HEK293 (cell line): ENCODE measurements at regions not wholly inside any gene's neighbourhood (a gene's known extent, or its start where the extent isn't known, plus 50 kb on each side); places are given as distances from the start of the nearest gene placed in this dataset.

Experiments used
- CTCF ChIP-seq: fragments of 450-650 bp; formaldehyde crosslinking; IDR thresholded peaks from 2 replicates; pipeline ENCODE4 v1.5.1; 2016; ENCODE audit warnings: missing biosample characterization, missing genetic modification characterization
- IKZF3 ChIP-seq: fragments of 450-650 bp; IDR thresholded peaks from 2 replicates; pipeline ENCODE4 v1.5.0; 2018; ENCODE audit warnings: missing biosample characterization, mild to moderate bottlenecking, missing genetic modification characterization, moderate library complexity
- PATZ1 ChIP-seq: fragments of 450-650 bp; formaldehyde crosslinking; IDR thresholded peaks from 2 replicates; pipeline ENCODE4 v1.5.1; 2016; ENCODE audit warnings: missing biosample characterization, missing genetic modification characterization
- SALL2 ChIP-seq: fragments of 450-650 bp; formaldehyde crosslinking; IDR thresholded peaks from 2 replicates; pipeline ENCODE4 v1.5.0; 2017; ENCODE audit warnings: missing biosample characterization, mild to moderate bottlenecking, missing genetic modification characterization, borderline replicate concordance
- ZNF214 ChIP-seq: fragments of 450-650 bp; formaldehyde crosslinking; IDR thresholded peaks from 2 replicates; pipeline ENCODE4 v1.5.1; 2017; ENCODE audit warnings: missing biosample characterization, mild to moderate bottlenecking, missing genetic modification characterization, borderline replicate concordance
- ZNF366 ChIP-seq: fragments of 450-650 bp; formaldehyde crosslinking; conservative IDR thresholded peaks from 2 replicates; pipeline ENCODE4 v1.5.1; 2016; ENCODE audit warnings: missing biosample characterization, missing genetic modification characterization
- ZNF544 ChIP-seq: fragments of 450-650 bp; formaldehyde crosslinking; IDR thresholded peaks from 2 replicates; pipeline ENCODE4 v1.5.0; 2017; ENCODE audit warnings: missing biosample characterization, missing genetic modification characterization
- ZNF621 ChIP-seq: fragments of 450-650 bp; formaldehyde crosslinking; IDR thresholded peaks from 2 replicates; pipeline ENCODE4 v1.5.1; 2017; ENCODE audit warnings: missing biosample characterization, missing genetic modification characterization
- ZNF707 ChIP-seq: fragments of 450-650 bp; formaldehyde crosslinking; IDR thresholded peaks from 2 replicates; pipeline ENCODE4 v1.5.1; 2016; ENCODE audit warnings: missing biosample characterization, missing genetic modification characterization

GRCh38 chr6:6470123-6470522 lies 118.4 kb upstream of the LY86 start:
- no peak for TF ChIP-seq ZNF366 (tag by site-specific recombination)
- no peak for TF ChIP-seq CTCF (tag by site-specific recombination)
- no peak for TF ChIP-seq IKZF3 (tag by site-specific recombination)
- no peak for TF ChIP-seq ZNF707 (tag by site-specific recombination)
- no peak for TF ChIP-seq ZNF544
- no peak for TF ChIP-seq PATZ1 (tag by site-specific recombination)
- no peak for TF ChIP-seq ZNF214 (tag by site-specific recombination)
- no peak for TF ChIP-seq SALL2 (tag by site-specific recombination)
- no peak for TF ChIP-seq ZNF621 (tag by site-specific recombination)
